ENCODE measurements at regions not wholly inside any gene's neighbourhood (a gene's known extent, or its start where the extent isn't known, plus 50 kb on each side); places are given as distances from the start of the nearest gene placed in this dataset.

GRCh38 chrX:8907688-8908087 lies 106.5 kb upstream of the FAM9A start:
- ATAC-seq (ENCODE audit: low read depth) (no peak), DNase-seq (no peak)
- Mint-ChIP-seq H3K4me3 (no peak overlapping the region), H3K4me1 (no peaks in the 10 kb centered on the region), H3K27me3 (peaks cover 5% of the 10 kb centered on the region), H3K36me3 (no peaks in the 10 kb centered on the region), H3K27ac (no peak overlapping the region), H3K9me3 (no peaks in the 10 kb centered on the region)
- POLR2A ChIA-PET = no interaction called here

- Mint-ChIP-seq H3K4me3 (no peak overlapping the region), H3K27me3 (peaks cover 5% of the 10 kb centered on the region), H3K4me1 (no peaks in the 10 kb centered on the region), H3K27ac (no peak overlapping the region), H3K36me3 (no peaks in the 10 kb centered on the region), H3K9me3 (no peaks in the 10 kb centered on the region)
- ATAC-seq (ENCODE audit: low read depth) (no peak), DNase-seq (no peak)
- POLR2A ChIA-PET = no interaction called here
Observed at GRCh38 chrX:8906299-8906938, 105.2 kb upstream of the FAM9A start.

GRCh38 chrX:8897259-8897658 lies 96.1 kb upstream of the FAM9A start:
- H3K9me3 Mint-ChIP-seq = no peaks in the 10 kb centered on the region
- H3K4me1 Mint-ChIP-seq = no peaks in the 10 kb centered on the region
- POLR2A ChIA-PET = no interaction called here
- no peak for DNase-seq
- no peak overlapping the region for H3K27ac Mint-ChIP-seq
- no peak for ATAC-seq (ENCODE audit: low read depth)
- peaks cover 2% of the 10 kb centered on the region for H3K27me3 Mint-ChIP-seq
- no peaks in the 10 kb centered on the region for H3K36me3 Mint-ChIP-seq
- no peak overlapping the region for H3K4me3 Mint-ChIP-seq

- ATAC-seq (ENCODE audit: low read depth) = no peak
- Mint-ChIP-seq H3K27me3 (no peaks in the 10 kb centered on the region), H3K27ac (no peak overlapping the region), H3K9me3 (no peaks in the 10 kb centered on the region), H3K36me3 (no peaks in the 10 kb centered on the region), H3K4me3 (no peak overlapping the region), H3K4me1 (no peaks in the 10 kb centered on the region)
- POLR2A ChIA-PET = no interaction called here
- DNase-seq = no peak
Observed at GRCh38 chrX:8890794-8891193, 89.6 kb upstream of the FAM9A start.

- no peaks in the 10 kb centered on the region for H3K4me1 Mint-ChIP-seq
- H3K9me3 Mint-ChIP-seq = no peaks in the 10 kb centered on the region
- H3K4me3 Mint-ChIP-seq = no peak overlapping the region
- POLR2A ChIA-PET = no interaction called here
- no peak overlapping the region for H3K27ac Mint-ChIP-seq
- no peaks in the 10 kb centered on the region for H3K36me3 Mint-ChIP-seq
- no peak for ATAC-seq (ENCODE audit: low read depth)
- DNase-seq = no peak
- H3K27me3 Mint-ChIP-seq = no peaks in the 10 kb centered on the region
Observed at GRCh38 chrX:8887004-8887403, 85.8 kb upstream of the FAM9A start.

- ATAC-seq (ENCODE audit: low read depth) (no peak), DNase-seq (peak; percentile 29)
- H3K27me3 Mint-ChIP-seq = no peaks in the 10 kb centered on the region
- POLR2A ChIA-PET = no interaction called here
- H3K36me3 Mint-ChIP-seq = no peaks in the 10 kb centered on the region
- no peak overlapping the region for H3K27ac Mint-ChIP-seq
- H3K4me3 Mint-ChIP-seq = no peak overlapping the region
- no peaks in the 10 kb centered on the region for H3K4me1 Mint-ChIP-seq
- H3K9me3 Mint-ChIP-seq = no peaks in the 10 kb centered on the region
Observed at GRCh38 chrX:8879750-8880149, 78.6 kb upstream of the FAM9A start.

GRCh38 chrX:8873956-8874355 lies 72.8 kb upstream of the FAM9A start:
- Mint-ChIP-seq H3K4me1 (no peaks in the 10 kb centered on the region), H3K9me3 (no peaks in the 10 kb centered on the region), H3K27ac (no peak overlapping the region), H3K27me3 (peaks cover 5% of the 10 kb centered on the region), H3K36me3 (no peaks in the 10 kb centered on the region), H3K4me3 (no peak overlapping the region)
- no peak for DNase-seq
- no peak for ATAC-seq (ENCODE audit: low read depth)
- POLR2A ChIA-PET = no interaction called here

GRCh38 chrX:8873102-8873501 lies 71.9 kb upstream of the FAM9A start:
- Mint-ChIP-seq H3K36me3 (no peaks in the 10 kb centered on the region), H3K9me3 (no peaks in the 10 kb centered on the region), H3K27me3 (peaks cover 5% of the 10 kb centered on the region)

GRCh38 chrX:8870411-8870810 lies 69.2 kb upstream of the FAM9A start:
- no peak overlapping the region for H3K4me3 Mint-ChIP-seq
- H3K27me3 Mint-ChIP-seq = peaks cover 8% of the 10 kb centered on the region
- POLR2A ChIA-PET = no interaction called here
- no peaks in the 10 kb centered on the region for H3K9me3 Mint-ChIP-seq
- DNase-seq = no peak
- no peak for ATAC-seq (ENCODE audit: low read depth)
- H3K4me1 Mint-ChIP-seq = no peaks in the 10 kb centered on the region
- H3K27ac Mint-ChIP-seq = no peak overlapping the region
- H3K36me3 Mint-ChIP-seq = no peaks in the 10 kb centered on the region

More at GRCh38 chrX:8873102-8873501, 71.9 kb upstream of the FAM9A start:
- H3K4me1 Mint-ChIP-seq = no peaks in the 10 kb centered on the region
- H3K4me3 Mint-ChIP-seq = no peak overlapping the region
- H3K27ac Mint-ChIP-seq = no peak overlapping the region
- no peak for DNase-seq
- ATAC-seq (ENCODE audit: low read depth) = no peak
- POLR2A ChIA-PET = interaction anchor here (0.6 kb wide), 1 partner anchor 274 kb away, joined by 4 read pairs; no protein-coding TSS in a partner anchor

GRCh38 chrX:8869812-8870211 lies 68.6 kb upstream of the FAM9A start:
- POLR2A ChIA-PET = no interaction called here
- ATAC-seq (ENCODE audit: low read depth) (no peak), DNase-seq (no peak)
- Mint-ChIP-seq H3K27ac (no peak overlapping the region), H3K9me3 (no peaks in the 10 kb centered on the region), H3K4me1 (no peaks in the 10 kb centered on the region), H3K36me3 (no peaks in the 10 kb centered on the region), H3K4me3 (no peak overlapping the region), H3K27me3 (peaks cover 8% of the 10 kb centered on the region)

GRCh38 chrX:8868906-8869305 lies 67.7 kb upstream of the FAM9A start:
- no peak for DNase-seq
- Mint-ChIP-seq H3K27ac (no peak overlapping the region), H3K9me3 (no peaks in the 10 kb centered on the region), H3K4me1 (no peaks in the 10 kb centered on the region), H3K36me3 (no peaks in the 10 kb centered on the region), H3K4me3 (no peak overlapping the region), H3K27me3 (peaks cover 8% of the 10 kb centered on the region)
- ATAC-seq (ENCODE audit: low read depth) = no peak
- POLR2A ChIA-PET = no interaction called here

- no peaks in the 10 kb centered on the region for H3K4me1 Mint-ChIP-seq
- no peak overlapping the region for H3K27ac Mint-ChIP-seq
- ATAC-seq (ENCODE audit: low read depth) (no peak), DNase-seq (no peak)
- POLR2A ChIA-PET = no interaction called here
- H3K9me3 Mint-ChIP-seq = no peaks in the 10 kb centered on the region
- H3K36me3 Mint-ChIP-seq = no peaks in the 10 kb centered on the region
- no peak overlapping the region for H3K4me3 Mint-ChIP-seq
- H3K27me3 Mint-ChIP-seq = peaks cover 8% of the 10 kb centered on the region
Observed at GRCh38 chrX:8868070-8868773, 67.0 kb upstream of the FAM9A start.

- no peak for ATAC-seq (ENCODE audit: low read depth)
- peaks cover 8% of the 10 kb centered on the region for H3K27me3 Mint-ChIP-seq
- H3K9me3 Mint-ChIP-seq = no peaks in the 10 kb centered on the region
- no peaks in the 10 kb centered on the region for H3K4me1 Mint-ChIP-seq
- POLR2A ChIA-PET = no interaction called here
- H3K36me3 Mint-ChIP-seq = no peaks in the 10 kb centered on the region
- no peak overlapping the region for H3K4me3 Mint-ChIP-seq
- DNase-seq = no peak
- H3K27ac Mint-ChIP-seq = no peak overlapping the region
Observed at GRCh38 chrX:8867406-8867805, 66.2 kb upstream of the FAM9A start.

GRCh38 chrX:8864161-8864560 lies 63.0 kb upstream of the FAM9A start:
- no peak overlapping the region for H3K4me3 Mint-ChIP-seq
- ATAC-seq (ENCODE audit: low read depth) = no peak
- DNase-seq = no peak
- H3K27me3 Mint-ChIP-seq = peaks cover 3% of the 10 kb centered on the region
- H3K36me3 Mint-ChIP-seq = no peaks in the 10 kb centered on the region
- H3K27ac Mint-ChIP-seq = no peak overlapping the region
- POLR2A ChIA-PET = no interaction called here
- H3K4me1 Mint-ChIP-seq = no peaks in the 10 kb centered on the region
- no peaks in the 10 kb centered on the region for H3K9me3 Mint-ChIP-seq

Measured in activated naive CD8-positive, alpha-beta T cell treated with anti-CD3 and anti-CD28 coated beads, Interleukin-2, amount 10 ng/mL, durations not matched to agents 7 days and 5 days (primary cell).